GM23338 (cell line): ENCODE measurements at regions not wholly inside any gene's neighbourhood (a gene's known extent, or its start where the extent isn't known, plus 50 kb on each side); places are given as distances from the start of the nearest gene placed in this dataset.

Experiments used
- ATAC-seq: fragments of 200-7000 bp; cut with Tn5 transposase; 3 replicates; pipeline ENCODE4 v1.9.1; 2020
- DNase-seq: peaks from one replicate; pipeline ENCODE4 v3.0.0-alpha.2; 2015; ENCODE audit warnings: low spot score
- H2AFZ ChIP-seq: fragments of 200-600 bp; sonication (generic); 2 replicates; pipeline ENCODE4 v1.8.0; 2016; ENCODE audit warnings: antibody characterized with exemption, mild to moderate bottlenecking, moderate library complexity
- H3F3A ChIP-seq: fragments of 200-600 bp; sonication (generic); replicated peaks from 2 replicates; pipeline ENCODE4 v1.8.0; 2017; ENCODE audit warnings: antibody characterized with exemption, mixed run types, low read depth
- H3K27ac ChIP-seq: fragments of 200-600 bp; sonication (generic); 2 replicates; pipeline ENCODE4 v1.6.1; 2016; ENCODE audit warnings: low read depth
- H3K27me3 ChIP-seq: fragments of 200-600 bp; sonication (generic); 2 replicates; pipeline ENCODE4 v1.8.0; 2016; ENCODE audit warnings: mild to moderate bottlenecking, mixed run types, moderate library complexity; ENCODE audit not compliant: insufficient read depth
- H3K36me3 ChIP-seq: fragments of 200-600 bp; sonication (generic); 2 replicates; pipeline ENCODE4 v1.8.0; 2016; ENCODE audit warnings: mild to moderate bottlenecking; ENCODE audit not compliant: insufficient read depth
- H3K4me1 ChIP-seq: fragments of 200-600 bp; sonication (generic); 2 replicates; pipeline ENCODE4 v1.8.0; 2016; ENCODE audit warnings: mild to moderate bottlenecking, moderate library complexity; ENCODE audit not compliant: insufficient read depth
- H3K4me2 ChIP-seq: fragments of 200-600 bp; sonication (generic); 2 replicates; pipeline ENCODE4 v1.7.1; 2017; ENCODE audit warnings: mixed run types
- H3K4me3 ChIP-seq: fragments of 200-600 bp; sonication (generic); 2 replicates; pipeline ENCODE4 v1.6.1; 2016; ENCODE audit warnings: mixed run types
- H3K79me2 ChIP-seq: fragments of 200-600 bp; sonication (generic); replicated peaks from 2 replicates; pipeline ENCODE4 v1.8.0; 2017; ENCODE audit warnings: mild to moderate bottlenecking; ENCODE audit not compliant: insufficient read depth
- H3K9me2 ChIP-seq: fragments of 200-600 bp; sonication (generic); 2 replicates; pipeline ENCODE4 v1.8.0; 2017; ENCODE audit not compliant: insufficient read depth
- H4K20me1 ChIP-seq: fragments of 200-600 bp; sonication (generic); replicated peaks from 2 replicates; pipeline ENCODE4 v1.8.0; 2017; ENCODE audit warnings: mild to moderate bottlenecking; ENCODE audit not compliant: insufficient read depth
- H3K27ac Mint-ChIP-seq: 2 replicates; pipeline ENCODE4 v1.8.0; 2020; ENCODE audit warnings: inconsistent platforms, mild to moderate bottlenecking, moderate library complexity, mixed read lengths
- H3K27me3 Mint-ChIP-seq: 3 replicates; pipeline ENCODE4 v1.8.0; 2022; ENCODE audit warnings: low read depth, mild to moderate bottlenecking, moderate library complexity, mixed read lengths, inconsistent platforms; ENCODE audit not compliant: insufficient read depth, poor library complexity
- H3K36me3 Mint-ChIP-seq: 3 replicates; pipeline ENCODE4 v1.8.0; 2021; ENCODE audit warnings: low read depth, mild to moderate bottlenecking, inconsistent platforms, moderate library complexity, mixed read lengths
- H3K4me1 Mint-ChIP-seq: 3 replicates; pipeline ENCODE4 v1.8.0; 2020; ENCODE audit warnings: mild to moderate bottlenecking, inconsistent platforms, mixed read lengths
- H3K4me3 Mint-ChIP-seq: 3 replicates; pipeline ENCODE4 v1.8.0; 2021; ENCODE audit warnings: moderate library complexity, mild to moderate bottlenecking, inconsistent platforms, mixed read lengths
- H3K9me3 Mint-ChIP-seq: 3 replicates; pipeline ENCODE4 v1.8.0; 2020; ENCODE audit warnings: moderate library complexity, mild to moderate bottlenecking, inconsistent platforms, mixed read lengths
- CREB1 ChIP-seq: fragments of 250-450 bp; sonication (Bioruptor Pico); IDR thresholded peaks from 2 replicates; pipeline ENCODE4 v1.5.0; 2020; ENCODE audit warnings: low read depth, mild to moderate bottlenecking, moderate library complexity
- CTCF ChIP-seq, 2 experiments: fragments of 200-600 bp in 1 of 2; sonication (generic) in 1 of 2; conservative IDR thresholded peaks; 2 replicates each; pipeline versions ENCODE4 v1.5.1 to v1.6.1; 2016 to 2017; ENCODE audit warnings: antibody characterized with exemption in 2 of 2, low read depth in 2 of 2, mild to moderate bottlenecking in 2 of 2, moderate library complexity in 1 of 2
- EZH2 ChIP-seq: fragments of 200-600 bp; sonication (generic); IDR thresholded peaks from one replicate; pipeline ENCODE4 v1.8.0; 2017; ENCODE audit warnings: antibody characterized with exemption, mild to moderate bottlenecking, low read depth; ENCODE audit not compliant: unreplicated experiment
- EZH2phosphoT487 ChIP-seq: fragments of 200-600 bp; sonication (generic); IDR thresholded peaks from one replicate; pipeline ENCODE4 v1.8.1; 2018; ENCODE audit warnings: antibody characterized with exemption; ENCODE audit not compliant: unreplicated experiment
- JUNB ChIP-seq: IDR thresholded peaks from one replicate; pipeline ENCODE4 v1.6.1; 2016; ENCODE audit warnings: antibody characterized with exemption; ENCODE audit not compliant: unreplicated experiment
- POLR2AphosphoS5 ChIP-seq: IDR thresholded peaks from 2 replicates; pipeline ENCODE4 v1.6.1; 2016; ENCODE audit warnings: antibody characterized with exemption, low read depth
- STAT1 ChIP-seq: IDR thresholded peaks from one replicate; pipeline ENCODE4 v1.6.1; 2016; ENCODE audit warnings: antibody characterized with exemption; ENCODE audit not compliant: unreplicated experiment
- ZNF114 ChIP-seq: fragments of 250-450 bp; sonication (Bioruptor Pico); IDR thresholded peaks from 2 replicates; pipeline ENCODE4 v1.5.0; 2020; ENCODE audit warnings: mild to moderate bottlenecking, moderate library complexity
- ZNF331 ChIP-seq: fragments of 250-450 bp; sonication (Bioruptor Pico); IDR thresholded peaks from 2 replicates; pipeline ENCODE4 v1.5.0; 2020; ENCODE audit warnings: low read depth, mild to moderate bottlenecking, moderate library complexity
- TF ChIP-seq, protein P1 (sequence below): IDR thresholded peaks from 2 replicates; pipeline ENCODE4 v1.6.1; 2016; ENCODE audit warnings: antibody characterized with exemption
- TF ChIP-seq, protein P2 (sequence below): IDR thresholded peaks from one replicate; pipeline ENCODE4 v1.6.1; 2018; ENCODE audit warnings: antibody characterized with exemption; ENCODE audit not compliant: unreplicated experiment
- TF ChIP-seq, protein P3 (sequence below): fragments of 250-450 bp; sonication (Bioruptor Pico); IDR thresholded peaks from 2 replicates; pipeline ENCODE4 v1.5.0; 2020; ENCODE audit warnings: mild to moderate bottlenecking, moderate library complexity

DNA sequence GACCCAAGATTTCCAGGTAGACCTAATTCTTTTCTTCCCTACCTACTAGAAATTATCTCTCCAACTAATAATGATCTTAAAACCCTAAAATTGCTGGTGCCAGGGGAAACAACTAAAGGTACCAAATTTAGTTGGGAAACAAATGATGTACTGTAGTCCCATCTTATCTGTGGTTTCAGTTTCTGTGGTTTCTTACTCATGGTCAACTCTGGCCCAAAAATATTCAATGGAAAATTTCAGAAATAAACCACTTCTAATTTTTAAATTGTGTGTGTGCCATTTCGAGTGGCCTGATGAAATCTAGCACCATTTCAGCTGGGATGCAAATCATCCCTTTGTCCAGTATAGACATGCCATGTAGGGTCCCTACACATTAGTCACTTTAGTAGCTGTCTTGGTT is 475.2 kb upstream of the EPHA7 start (continued):
- TF ChIP-seq, protein P1, sequence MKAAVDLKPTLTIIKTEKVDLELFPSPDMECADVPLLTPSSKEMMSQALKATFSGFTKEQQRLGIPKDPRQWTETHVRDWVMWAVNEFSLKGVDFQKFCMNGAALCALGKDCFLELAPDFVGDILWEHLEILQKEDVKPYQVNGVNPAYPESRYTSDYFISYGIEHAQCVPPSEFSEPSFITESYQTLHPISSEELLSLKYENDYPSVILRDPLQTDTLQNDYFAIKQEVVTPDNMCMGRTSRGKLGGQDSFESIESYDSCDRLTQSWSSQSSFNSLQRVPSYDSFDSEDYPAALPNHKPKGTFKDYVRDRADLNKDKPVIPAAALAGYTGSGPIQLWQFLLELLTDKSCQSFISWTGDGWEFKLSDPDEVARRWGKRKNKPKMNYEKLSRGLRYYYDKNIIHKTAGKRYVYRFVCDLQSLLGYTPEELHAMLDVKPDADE: no peak
- no peak for TF ChIP-seq CREB1 (CRISPR knock-in tag)
- no peak for TF ChIP-seq JUNB
- no peak for TF ChIP-seq ZNF114 (CRISPR knock-in tag)
- no peak for TF ChIP-seq EZH2phosphoT487
- TF ChIP-seq CTCF (conservative IDR thresholded peaks at IDR 0.05; ENCODE audit: low read depth in 2 of 2): no peak

DNA sequence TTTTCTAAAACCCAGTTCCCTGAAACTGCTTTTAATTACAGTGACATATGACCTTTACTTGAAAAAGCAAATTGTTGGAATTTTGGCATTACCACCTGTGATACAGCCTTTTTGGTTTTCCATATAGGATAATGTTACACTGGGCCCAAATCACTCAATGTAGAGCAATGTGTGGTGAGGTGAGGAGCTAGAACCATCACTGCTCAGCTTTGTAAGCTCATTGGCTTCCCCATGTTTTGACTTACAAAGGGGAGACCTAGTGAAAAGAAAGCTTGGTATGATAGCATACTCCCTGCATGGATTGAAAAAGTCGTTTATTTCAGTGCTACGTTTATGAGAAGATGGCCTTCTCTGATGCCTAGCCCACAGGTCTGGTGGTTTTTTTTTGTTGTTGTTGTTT is 470.4 kb upstream of the EPHA7 start:
- no peak overlapping the region for H3K27ac Mint-ChIP-seq
- H3K4me1 ChIP-seq: peaks cover 5% of the 10 kb centered on the region; the same call in 1 of the 2 replicates
- no peak overlapping the region for H3K4me3 Mint-ChIP-seq
- H3K9me2 ChIP-seq: no peaks in the 10 kb centered on the region
- no peak overlapping the region for H3K4me2 ChIP-seq
- no peaks in the 10 kb centered on the region for H3K36me3 ChIP-seq
- no peaks in the 10 kb centered on the region for H4K20me1 ChIP-seq
- DNase-seq (peak; percentile 27), ATAC-seq (peak; percentile 72)
- no peaks in the 10 kb centered on the region for H3K9me3 Mint-ChIP-seq
- no peaks in the 10 kb centered on the region for H3K79me2 ChIP-seq
- H3F3A ChIP-seq: no peaks in the 10 kb centered on the region
- no peaks in the 10 kb centered on the region for H3K36me3 Mint-ChIP-seq
- H3K4me1 Mint-ChIP-seq: peaks cover 18% of the 10 kb centered on the region
- no peaks in the 10 kb centered on the region for H3K27me3 Mint-ChIP-seq
- no peak overlapping the region for H3K27ac ChIP-seq
- H3K27me3 ChIP-seq: no peaks in the 10 kb centered on the region
- H3K4me3 ChIP-seq: no peak overlapping the region
- no peak overlapping the region for H2AFZ ChIP-seq
- TF ChIP-seq STAT1: no peak
- TF ChIP-seq, protein P2, sequence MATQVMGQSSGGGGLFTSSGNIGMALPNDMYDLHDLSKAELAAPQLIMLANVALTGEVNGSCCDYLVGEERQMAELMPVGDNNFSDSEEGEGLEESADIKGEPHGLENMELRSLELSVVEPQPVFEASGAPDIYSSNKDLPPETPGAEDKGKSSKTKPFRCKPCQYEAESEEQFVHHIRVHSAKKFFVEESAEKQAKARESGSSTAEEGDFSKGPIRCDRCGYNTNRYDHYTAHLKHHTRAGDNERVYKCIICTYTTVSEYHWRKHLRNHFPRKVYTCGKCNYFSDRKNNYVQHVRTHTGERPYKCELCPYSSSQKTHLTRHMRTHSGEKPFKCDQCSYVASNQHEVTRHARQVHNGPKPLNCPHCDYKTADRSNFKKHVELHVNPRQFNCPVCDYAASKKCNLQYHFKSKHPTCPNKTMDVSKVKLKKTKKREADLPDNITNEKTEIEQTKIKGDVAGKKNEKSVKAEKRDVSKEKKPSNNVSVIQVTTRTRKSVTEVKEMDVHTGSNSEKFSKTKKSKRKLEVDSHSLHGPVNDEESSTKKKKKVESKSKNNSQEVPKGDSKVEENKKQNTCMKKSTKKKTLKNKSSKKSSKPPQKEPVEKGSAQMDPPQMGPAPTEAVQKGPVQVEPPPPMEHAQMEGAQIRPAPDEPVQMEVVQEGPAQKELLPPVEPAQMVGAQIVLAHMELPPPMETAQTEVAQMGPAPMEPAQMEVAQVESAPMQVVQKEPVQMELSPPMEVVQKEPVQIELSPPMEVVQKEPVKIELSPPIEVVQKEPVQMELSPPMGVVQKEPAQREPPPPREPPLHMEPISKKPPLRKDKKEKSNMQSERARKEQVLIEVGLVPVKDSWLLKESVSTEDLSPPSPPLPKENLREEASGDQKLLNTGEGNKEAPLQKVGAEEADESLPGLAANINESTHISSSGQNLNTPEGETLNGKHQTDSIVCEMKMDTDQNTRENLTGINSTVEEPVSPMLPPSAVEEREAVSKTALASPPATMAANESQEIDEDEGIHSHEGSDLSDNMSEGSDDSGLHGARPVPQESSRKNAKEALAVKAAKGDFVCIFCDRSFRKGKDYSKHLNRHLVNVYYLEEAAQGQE: no peak
- TF ChIP-seq EZH2: no peak
- TF ChIP-seq EZH2phosphoT487: no peak
- TF ChIP-seq ZNF114 (CRISPR knock-in tag): no peak
- TF ChIP-seq, protein P3, sequence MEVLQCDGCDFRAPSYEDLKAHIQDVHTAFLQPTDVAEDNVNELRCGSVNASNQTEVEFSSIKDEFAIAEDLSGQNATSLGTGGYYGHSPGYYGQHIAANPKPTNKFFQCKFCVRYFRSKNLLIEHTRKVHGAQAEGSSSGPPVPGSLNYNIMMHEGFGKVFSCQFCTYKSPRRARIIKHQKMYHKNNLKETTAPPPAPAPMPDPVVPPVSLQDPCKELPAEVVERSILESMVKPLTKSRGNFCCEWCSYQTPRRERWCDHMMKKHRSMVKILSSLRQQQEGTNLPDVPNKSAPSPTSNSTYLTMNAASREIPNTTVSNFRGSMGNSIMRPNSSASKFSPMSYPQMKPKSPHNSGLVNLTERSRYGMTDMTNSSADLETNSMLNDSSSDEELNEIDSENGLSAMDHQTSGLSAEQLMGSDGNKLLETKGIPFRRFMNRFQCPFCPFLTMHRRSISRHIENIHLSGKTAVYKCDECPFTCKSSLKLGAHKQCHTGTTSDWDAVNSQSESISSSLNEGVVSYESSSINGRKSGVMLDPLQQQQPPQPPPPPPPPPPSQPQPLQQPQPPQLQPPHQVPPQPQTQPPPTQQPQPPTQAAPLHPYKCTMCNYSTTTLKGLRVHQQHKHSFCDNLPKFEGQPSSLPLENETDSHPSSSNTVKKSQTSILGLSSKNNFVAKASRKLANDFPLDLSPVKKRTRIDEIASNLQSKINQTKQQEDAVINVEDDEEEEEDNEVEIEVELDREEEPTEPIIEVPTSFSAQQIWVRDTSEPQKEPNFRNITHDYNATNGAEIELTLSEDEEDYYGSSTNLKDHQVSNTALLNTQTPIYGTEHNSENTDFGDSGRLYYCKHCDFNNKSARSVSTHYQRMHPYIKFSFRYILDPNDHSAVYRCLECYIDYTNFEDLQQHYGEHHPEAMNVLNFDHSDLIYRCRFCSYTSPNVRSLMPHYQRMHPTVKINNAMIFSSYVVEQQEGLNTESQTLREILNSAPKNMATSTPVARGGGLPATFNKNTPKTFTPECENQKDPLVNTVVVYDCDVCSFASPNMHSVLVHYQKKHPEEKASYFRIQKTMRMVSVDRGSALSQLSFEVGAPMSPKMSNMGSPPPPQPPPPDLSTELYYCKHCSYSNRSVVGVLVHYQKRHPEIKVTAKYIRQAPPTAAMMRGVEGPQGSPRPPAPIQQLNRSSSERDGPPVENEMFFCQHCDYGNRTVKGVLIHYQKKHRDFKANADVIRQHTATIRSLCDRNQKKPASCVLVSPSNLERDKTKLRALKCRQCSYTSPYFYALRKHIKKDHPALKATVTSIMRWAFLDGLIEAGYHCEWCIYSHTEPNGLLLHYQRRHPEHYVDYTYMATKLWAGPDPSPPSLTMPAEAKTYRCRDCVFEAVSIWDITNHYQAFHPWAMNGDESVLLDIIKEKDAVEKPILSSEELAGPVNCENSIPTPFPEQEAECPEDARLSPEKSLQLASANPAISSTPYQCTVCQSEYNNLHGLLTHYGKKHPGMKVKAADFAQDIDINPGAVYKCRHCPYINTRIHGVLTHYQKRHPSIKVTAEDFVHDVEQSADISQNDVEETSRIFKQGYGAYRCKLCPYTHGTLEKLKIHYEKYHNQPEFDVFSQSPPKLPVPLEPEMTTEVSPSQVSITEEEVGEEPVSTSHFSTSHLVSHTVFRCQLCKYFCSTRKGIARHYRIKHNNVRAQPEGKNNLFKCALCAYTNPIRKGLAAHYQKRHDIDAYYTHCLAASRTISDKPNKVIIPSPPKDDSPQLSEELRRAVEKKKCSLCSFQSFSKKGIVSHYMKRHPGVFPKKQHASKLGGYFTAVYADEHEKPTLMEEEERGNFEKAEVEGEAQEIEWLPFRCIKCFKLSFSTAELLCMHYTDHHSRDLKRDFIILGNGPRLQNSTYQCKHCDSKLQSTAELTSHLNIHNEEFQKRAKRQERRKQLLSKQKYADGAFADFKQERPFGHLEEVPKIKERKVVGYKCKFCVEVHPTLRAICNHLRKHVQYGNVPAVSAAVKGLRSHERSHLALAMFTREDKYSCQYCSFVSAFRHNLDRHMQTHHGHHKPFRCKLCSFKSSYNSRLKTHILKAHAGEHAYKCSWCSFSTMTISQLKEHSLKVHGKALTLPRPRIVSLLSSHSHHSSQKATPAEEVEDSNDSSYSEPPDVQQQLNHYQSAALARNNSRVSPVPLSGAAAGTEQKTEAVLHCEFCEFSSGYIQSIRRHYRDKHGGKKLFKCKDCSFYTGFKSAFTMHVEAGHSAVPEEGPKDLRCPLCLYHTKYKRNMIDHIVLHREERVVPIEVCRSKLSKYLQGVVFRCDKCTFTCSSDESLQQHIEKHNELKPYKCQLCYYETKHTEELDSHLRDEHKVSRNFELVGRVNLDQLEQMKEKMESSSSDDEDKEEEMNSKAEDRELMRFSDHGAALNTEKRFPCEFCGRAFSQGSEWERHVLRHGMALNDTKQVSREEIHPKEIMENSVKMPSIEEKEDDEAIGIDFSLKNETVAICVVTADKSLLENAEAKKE (CRISPR knock-in tag): no peak
- TF ChIP-seq POLR2AphosphoS5: no peak
- no peak for TF ChIP-seq JUNB
- TF ChIP-seq, protein P1: no peak
- TF ChIP-seq ZNF331 (CRISPR knock-in tag): no peak
